ENCODE measurements at regions not wholly inside any gene's neighbourhood (a gene's known extent, or its start where the extent isn't known, plus 50 kb on each side); places are given as distances from the start of the nearest gene placed in this dataset.
"Not testable (repeated sequence)": the region's sequence is repeated elsewhere in the genome, so short reads cannot be mapped to it uniquely, and the experiment has no call there.

DNA sequence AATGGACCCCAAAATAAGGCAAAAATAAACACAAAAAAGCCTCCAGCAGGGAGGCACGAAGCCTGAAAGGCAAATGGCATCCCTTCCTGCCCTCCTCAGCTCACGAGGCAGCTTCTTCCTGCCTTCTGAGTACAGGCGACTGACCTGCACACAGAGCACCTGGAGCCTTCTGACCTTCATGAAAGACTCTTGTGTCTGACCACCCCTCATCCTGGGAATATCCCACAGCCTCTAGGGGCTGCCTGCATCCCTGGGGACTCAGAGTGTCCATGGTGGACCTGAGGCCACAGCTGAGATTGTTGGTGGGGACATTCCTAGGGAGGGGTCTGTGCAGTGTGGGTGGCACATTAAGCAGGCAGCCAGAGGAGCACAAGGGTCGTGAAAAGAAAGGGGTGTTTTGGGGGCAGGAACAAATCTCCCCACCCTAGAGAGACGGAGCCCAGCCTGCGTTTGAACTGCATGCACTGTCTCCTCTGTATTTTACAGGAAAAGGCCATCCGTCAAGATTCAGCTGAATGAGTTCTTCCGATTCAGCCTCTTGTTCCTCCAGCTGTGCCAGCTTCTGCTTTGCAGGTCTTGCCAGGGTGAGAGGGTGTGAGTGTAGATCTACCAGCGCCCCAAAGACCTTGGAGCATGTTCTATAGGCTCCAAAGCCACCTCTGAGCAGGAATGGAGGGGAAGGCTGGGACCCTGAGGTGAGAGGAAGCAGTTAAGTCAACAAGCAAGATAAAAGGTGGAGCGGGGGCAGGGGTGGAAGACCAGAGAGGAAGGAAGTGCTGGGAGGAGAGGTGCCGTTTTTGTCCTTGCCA, 80.4 kb upstream of the MEF2A start:
- no peak for DNase-seq (ENCODE audit: low read depth in 2 of 2)

DNA sequence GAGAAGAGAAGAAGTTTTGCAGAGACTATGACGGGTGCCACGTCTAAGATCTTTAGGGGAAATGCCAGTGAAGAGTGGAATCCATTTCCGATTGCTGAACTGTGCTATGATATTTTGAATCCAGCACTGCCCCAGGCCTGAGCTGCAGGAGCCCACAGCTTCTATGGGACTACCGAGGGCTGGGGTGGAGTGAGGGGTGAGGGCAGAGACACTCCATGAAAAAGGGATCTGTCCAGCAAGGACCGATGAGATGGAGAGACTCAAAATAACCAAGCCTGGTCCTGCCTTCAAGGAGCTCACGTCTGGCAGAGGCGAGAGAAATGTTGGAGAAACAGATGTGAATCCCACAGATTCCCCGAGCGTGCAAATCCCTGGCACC, 79.8 kb upstream of the MEF2A start:
- DNase-seq (ENCODE audit: low read depth in 2 of 2), result no peak

DNA sequence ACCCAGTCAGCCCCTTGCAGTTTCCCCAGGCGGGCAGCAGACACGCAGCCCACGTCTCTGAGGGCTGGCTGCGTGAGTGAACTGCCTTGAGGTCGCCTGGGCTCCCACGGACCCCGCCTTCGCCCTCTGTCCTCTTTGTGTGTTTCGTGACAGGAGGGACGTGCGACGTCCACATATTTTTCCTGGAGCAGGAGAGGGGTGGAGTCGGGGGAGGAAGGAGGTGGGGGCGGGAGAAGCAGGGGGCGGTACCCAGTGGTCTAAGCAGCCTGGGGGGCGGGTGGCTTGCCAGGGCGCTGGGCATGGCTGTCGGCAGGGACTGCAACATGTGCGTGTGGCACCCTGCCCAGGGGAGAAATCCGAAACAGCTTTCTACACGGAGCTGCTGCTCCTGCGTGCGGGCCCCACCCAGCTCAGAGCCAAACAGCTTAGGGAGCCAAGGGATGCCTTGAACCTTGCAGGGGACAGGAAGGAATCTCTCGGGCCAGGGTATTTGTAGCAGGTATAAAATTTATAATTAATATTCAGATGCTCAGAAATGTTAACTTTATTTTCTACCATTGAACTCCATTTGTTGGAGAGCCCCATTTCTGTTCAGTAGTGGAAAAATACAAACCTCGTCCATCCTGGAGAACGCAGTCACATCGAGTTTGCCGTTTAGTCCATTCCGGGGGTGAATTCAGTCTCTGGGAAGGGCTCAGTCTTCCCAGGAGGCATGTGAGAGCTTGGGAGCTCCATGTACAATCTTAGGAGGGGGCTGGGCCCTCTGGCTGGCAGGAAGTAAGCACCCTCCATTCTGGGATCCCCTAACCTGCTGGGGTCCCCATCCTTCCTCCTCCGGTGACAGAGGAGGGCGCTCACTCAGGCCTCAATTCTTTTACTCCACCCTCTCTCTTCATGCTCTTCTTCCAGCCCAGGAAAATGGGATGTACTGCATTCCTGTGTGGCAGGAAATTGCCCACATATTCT, 79.1 kb upstream of the MEF2A start:
- DNase-seq (ENCODE audit: low read depth in 2 of 2), result no peak

DNA sequence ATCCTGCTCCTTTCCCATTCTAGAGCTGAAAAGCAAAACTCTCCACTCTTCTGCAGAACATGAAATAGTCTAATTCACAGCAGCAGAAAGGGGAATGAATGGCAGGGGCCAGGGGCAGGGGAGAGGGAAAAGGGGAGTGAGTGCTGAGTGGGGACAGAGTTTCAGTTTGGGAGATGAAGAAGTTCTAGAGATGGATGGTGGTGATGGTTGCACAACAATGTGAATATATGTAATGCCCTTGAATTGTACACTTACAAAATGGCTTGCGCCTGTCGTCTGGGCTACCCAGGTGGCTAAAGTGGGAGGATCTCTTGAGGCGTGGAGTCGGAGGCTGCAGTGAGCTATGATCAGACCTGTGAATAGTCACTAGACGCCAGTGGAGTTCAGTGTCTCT, 78.5 kb upstream of the MEF2A start:
- DNase-seq (ENCODE audit: low read depth in 2 of 2), result no peak

DNA sequence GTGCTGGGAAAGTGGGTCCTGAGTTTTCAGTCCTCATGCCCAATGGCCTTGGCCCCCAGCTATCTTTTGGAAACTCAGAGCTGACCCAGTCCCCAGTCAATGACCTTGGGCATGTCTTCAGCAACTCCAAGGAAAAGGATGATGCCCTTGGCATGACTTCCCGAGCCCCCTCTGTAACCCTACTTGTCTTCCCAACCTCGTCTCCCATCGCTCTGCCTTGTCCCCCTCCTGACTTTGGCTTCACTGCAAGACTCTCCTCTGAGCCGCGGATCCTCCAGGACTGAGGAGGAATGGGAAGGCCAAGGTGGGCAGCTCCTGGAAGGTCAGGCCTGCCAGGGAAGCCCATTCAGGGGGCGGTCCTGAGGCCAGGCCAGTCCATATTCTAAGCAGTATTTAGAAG, 73.5 kb upstream of the MEF2A start:
- DNase-seq (ENCODE audit: low read depth in 2 of 2), result no peak

GRCh38 chr15:99492716-99493115, 73.1 kb upstream of the MEF2A start:
- DNase-seq (ENCODE audit: low read depth in 2 of 2), result no peak

- no peak for DNase-seq (ENCODE audit: low read depth in 2 of 2)
Measured at GRCh38 chr15:99493461-99493860, 72.3 kb upstream of the MEF2A start.

DNA sequence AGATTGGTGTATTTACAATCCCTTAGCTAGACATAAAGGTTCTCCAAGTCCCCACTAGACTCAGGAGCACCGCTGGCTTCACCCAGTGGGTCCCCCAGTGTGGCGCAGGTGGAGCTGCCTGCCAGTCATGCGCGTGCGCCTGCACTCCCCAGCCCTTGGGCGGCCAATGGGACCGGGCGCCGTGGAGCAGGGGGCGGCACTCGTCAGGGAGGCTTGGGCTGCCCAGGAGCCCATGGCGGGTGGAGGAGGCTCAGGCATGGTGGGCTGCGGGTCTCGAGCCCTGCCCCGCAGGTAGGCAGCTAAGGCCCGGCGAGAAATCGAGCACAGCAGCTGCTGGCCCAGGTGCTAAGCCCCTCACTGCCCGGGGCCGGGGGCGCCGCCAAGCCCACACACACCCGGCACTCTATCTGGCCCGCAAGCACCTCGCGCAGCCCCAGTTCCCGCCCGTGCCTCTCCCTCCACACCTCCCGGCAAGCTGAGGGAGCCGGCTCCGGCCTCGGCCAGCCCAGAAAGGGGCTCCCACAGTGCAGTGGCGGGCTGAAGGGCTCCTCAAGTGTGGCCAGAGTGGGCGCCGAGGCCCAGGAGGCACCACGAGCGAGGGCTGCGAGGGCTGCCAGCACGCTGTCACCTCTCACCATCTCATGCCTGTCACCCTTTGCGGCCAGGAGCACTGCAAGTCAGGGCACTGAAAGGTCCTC, 71.1 kb upstream of the MEF2A start:
- DNase-seq (ENCODE audit: low read depth in 2 of 2), result not testable (repeated sequence)

DNA sequence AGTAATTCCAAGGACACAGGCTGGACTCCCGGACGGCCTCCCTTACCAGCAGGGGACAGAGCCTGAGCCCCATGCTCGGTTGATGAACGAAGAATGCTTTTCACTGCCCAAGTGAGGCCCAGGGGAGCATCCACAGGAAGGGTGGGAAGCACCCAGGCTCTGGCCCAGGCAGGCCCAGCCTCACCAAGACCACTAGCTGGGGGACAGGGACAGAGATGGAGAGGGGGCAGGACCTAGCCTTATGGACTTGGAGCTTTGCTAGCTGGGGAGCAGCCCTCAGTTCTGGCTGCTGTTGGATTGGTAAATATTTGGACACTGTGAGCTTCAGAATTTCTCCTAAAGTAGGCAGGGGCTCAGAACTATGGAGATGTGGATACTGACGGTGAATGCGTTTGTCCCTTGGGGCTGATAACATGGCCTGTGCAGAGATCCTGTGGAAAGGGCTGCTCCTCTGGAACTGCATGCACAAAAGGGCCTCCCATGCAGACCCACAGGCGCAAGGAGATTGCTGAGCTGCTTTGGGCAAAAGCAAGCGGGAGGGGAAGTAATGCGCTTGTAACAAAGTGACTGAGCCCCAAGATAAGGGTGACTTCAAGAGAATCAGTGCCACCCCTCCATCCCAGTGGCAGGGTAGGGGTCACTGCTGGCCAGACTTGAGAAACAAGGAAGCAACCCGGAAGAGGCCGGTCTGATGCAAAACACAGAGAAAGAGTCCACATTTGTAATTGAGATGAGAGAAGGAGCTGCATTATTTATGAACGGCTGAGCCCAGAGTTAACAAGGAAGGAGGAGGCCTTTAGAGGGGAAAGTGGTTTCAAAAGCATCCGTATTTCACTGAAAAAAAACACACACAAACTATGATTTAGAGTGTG, 70.1 kb upstream of the MEF2A start:
- DNase-seq (ENCODE audit: low read depth in 2 of 2), result no peak

- DNase-seq (ENCODE audit: low read depth in 2 of 2), result no peak
Measured at GRCh38 chr15:99496302-99496629, 69.5 kb upstream of the MEF2A start.

DNA sequence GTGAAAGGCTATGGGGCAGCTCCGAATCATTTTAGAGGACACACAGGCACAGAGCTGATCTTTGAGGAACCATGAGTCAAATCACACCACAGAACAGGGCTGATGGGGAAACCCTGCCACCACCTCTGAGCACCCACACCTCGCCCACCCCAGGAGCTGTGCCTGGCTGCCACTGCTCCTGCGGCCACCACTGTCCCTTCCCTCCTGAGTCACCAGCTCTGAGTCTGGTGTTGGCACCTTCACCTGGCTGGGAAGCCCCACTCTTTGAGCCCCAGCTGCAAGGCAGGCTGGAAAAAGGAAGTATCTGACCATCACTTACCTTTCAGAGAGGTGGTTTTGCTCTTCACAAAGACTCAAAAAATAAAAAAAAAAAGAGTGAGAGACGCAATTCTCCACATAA, 63.6 kb upstream of the MEF2A start:
- DNase-seq (ENCODE audit: low read depth in 2 of 2), result no peak

DNA sequence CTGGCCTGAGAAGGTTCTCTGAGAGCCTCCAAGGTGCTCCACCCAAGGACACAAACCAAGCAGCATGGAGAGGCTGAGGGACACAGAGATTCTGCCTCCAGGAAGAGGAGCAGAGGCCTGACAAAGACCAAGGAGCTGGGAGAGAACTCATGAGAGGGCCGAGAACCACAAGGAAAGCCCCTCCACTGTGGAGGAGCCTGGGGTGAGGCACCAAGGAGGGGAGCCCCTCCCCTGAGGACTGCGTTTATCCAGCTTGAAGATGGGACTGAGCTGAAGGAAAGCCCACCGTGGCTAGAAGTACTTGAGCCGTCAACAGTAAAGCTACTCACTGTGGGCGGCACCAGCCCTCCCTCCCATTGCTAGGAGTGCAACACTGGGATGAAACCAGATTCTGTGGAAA, 63.1 kb upstream of the MEF2A start:
- DNase-seq (ENCODE audit: low read depth in 2 of 2), result no peak

DNA sequence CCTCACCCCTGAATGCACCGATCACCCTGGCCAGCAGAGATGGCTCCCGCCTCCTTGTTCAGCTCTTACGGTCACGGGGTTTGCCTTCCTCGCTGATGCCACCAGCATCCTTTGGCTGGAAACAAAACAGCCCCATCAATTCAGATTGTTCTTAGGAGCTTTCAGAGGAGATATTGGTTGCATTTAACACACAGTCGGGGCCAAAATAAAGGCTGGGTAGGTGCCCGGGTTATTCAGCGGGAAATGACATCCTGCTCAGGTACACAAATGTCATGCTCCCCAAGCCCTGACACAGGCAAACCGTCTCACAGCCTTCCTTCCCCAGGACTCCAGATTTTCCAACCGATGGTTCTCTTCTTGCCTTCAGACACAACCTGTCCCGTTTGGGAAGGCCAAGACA, 62.4 kb upstream of the MEF2A start:
- no peak for DNase-seq (ENCODE audit: low read depth in 2 of 2)

GRCh38 chr15:99504071-99504822, 61.5 kb upstream of the MEF2A start:
- no peak for DNase-seq (ENCODE audit: low read depth in 2 of 2)

DNA sequence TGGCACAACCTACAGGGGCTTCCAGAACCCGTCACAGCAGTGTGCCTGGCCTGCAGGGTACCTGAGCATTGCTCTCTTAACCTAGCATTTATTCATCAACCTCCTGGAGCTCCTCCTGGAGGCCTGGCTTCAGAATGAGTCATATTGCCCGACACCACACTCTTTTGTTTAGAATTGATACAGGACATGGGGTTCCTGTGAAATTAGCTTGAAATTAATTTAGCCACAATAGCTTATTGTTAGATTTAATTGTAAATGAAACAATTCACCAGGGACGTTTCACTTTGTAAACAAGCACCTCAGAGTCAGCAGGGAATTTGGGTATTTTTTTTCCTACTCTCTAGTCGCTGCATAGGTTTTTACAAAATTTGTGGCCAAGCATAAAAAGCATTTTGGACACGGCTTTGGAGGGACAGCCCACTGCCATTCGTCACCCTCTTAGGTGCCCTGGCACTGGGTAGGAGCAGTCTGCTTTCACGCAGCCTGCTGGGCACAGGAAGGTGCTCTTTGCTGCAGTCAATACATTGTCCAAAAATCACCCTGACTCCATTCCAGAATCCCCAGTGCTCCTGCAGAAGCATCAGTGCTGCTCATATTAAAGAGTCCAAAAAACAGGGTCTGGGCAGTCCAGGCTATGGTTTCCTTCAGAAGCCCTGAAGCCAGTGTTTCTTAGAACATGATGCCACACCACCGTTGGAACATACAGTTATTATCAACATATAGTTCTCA, 60.8 kb upstream of the MEF2A start:
- no peak for DNase-seq (ENCODE audit: low read depth in 2 of 2)

DNA sequence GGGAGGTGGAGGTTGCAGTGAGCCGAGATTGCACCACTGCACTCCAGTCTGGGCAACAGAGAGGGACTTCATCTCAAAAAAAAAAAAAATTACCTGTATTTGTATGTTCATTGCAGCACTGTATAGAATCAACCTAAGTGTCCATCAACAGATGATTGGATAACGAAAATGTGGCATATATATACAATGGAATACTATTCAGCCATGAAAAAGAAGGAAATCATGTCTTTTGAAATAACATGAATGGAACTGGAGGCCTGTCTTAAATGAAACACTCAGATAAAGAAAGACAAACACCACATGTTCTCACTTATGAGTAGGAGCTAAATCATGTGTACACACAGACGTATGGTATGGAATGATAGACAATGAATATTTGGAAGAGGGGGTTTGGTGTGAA, 59.4 kb upstream of the MEF2A start:
- no peak for DNase-seq (ENCODE audit: low read depth in 2 of 2)

DNA sequence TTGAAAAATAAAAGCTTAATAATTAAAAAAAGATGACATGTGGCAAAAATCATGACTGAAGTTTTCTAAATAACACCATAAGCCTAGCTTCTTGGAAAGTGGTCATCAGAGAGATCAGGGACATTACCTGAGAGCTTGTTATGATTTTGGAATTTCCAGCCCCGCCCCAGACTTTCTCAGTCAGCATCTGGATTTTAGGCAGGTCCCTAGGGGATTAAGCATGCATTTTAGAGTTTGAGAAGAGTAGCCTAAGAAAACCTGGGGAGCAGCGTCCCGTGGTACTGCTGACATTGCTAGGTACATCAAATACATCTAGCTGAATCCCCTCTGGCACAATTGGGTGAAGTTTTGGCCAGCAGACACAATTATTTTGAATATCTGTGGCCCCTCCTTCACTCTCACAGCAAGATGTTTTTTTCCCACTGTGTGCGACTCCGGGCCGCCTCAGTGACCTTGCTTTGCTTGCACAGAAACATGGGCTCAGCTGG, 58.7 kb upstream of the MEF2A start:
- no peak for DNase-seq (ENCODE audit: low read depth in 2 of 2)

GRCh38 chr15:99507504-99508310, 58.1 kb upstream of the MEF2A start:
- no peak for DNase-seq (ENCODE audit: low read depth in 2 of 2)

DNA sequence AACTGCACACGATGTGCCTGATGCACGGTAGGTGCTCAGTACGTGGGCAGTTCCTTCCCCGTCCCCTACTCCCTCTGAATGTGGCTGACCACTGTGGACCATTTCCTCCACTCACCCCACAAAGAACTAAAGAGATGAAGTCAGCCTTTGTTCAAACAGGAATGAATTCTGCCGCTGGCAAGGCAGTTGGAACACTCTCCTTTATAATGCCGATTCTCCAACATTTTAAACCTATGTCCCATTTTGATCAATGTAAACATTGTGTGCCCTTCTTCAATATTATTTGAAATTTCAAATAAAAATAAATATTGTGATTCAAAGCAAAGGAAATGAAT, 57.5 kb upstream of the MEF2A start:
- DNase-seq (ENCODE audit: low read depth in 2 of 2), result no peak
